CD4-positive, alpha-beta T cell (primary cell): ENCODE measurements at regions not wholly inside any gene's neighbourhood (a gene's known extent, or its start where the extent isn't known, plus 50 kb on each side); places are given as distances from the start of the nearest gene placed in this dataset.

Experiments
- ATAC-seq: fragments of 200-7000 bp; cut with Tn5 transposase; one replicate; pipeline ENCODE4 v1.10.0; 2022; ENCODE audit warnings: mild to moderate bottlenecking; ENCODE audit not compliant: poor library complexity
- CTCF ChIA-PET: fragments of 350-600 bp; sonication (Branson Sonifier 250); formaldehyde crosslinking; loops from one replicate; lab custom pipeline; 2021; ENCODE audit warnings: antibody characterized with exemption, inconsistent platforms; lab: Charles Lee
- POLR2A ChIA-PET: fragments of 350-600 bp; sonication (Branson Sonifier 250); formaldehyde crosslinking; loops from one replicate; lab custom pipeline; 2021; ENCODE audit warnings: antibody characterized with exemption, inconsistent platforms; lab: Charles Lee
- DNase-seq, 14 experiments: peaks; one replicate each; pipeline ENCODE4 v3.0.0-alpha.2; 2013 to 2020; ENCODE audit warnings: mixed read lengths in 2 of 14
- H3K27ac ChIP-seq, 2 donors: one replicate each; pipeline versions ENCODE4 v1.5.1 to v1.7.0; 2013; ENCODE audit warnings: low read length in 2 of 2, low read depth in 1 of 2, mild to moderate bottlenecking in 1 of 2
- H3K27me3 ChIP-seq, 2 experiments: 1 replicate in 1 of 2; 2 replicates in 1 of 2; pipeline versions ENCODE4 v1.6.1 to v1.7.0; 2013; ENCODE audit warnings: low read length in 2 of 2, control low read depth in 1 of 2, mild to moderate bottlenecking in 1 of 2, moderate library complexity in 1 of 2; ENCODE audit not compliant: insufficient read depth in 2 of 2, control insufficient read depth in 1 of 2
- H3K36me3 ChIP-seq: one replicate; pipeline ENCODE4 v1.6.1; 2013; ENCODE audit warnings: low read length, control low read depth; ENCODE audit not compliant: insufficient read depth
- H3K4me1 ChIP-seq: one replicate; pipeline ENCODE4 v1.6.1; 2013; ENCODE audit warnings: low read length, control low read depth; ENCODE audit not compliant: insufficient read depth
- H3K4me3 ChIP-seq: one replicate; pipeline ENCODE4 v1.5.1; 2013; ENCODE audit warnings: mild to moderate bottlenecking, low read length, moderate library complexity
- H3K9me3 ChIP-seq, 2 experiments: 1 replicate in 1 of 2; 2 replicates in 1 of 2; pipeline versions ENCODE4 v1.6.1 to v1.7.0; 2013; ENCODE audit warnings: low read length in 2 of 2, mild to moderate bottlenecking in 2 of 2, control low read depth in 1 of 2, moderate library complexity in 1 of 2; ENCODE audit not compliant: control insufficient read depth in 1 of 2, insufficient read depth in 1 of 2
- H3K27ac Mint-ChIP-seq: one replicate; pipeline ENCODE4 v1.8.0; 2020; ENCODE audit warnings: mixed read lengths
- H3K27me3 Mint-ChIP-seq: one replicate; pipeline ENCODE4 v1.8.0; 2021; ENCODE audit warnings: mixed read lengths
- H3K36me3 Mint-ChIP-seq: one replicate; pipeline ENCODE4 v1.8.0; 2021; ENCODE audit warnings: low read depth, mixed read lengths
- H3K4me1 Mint-ChIP-seq: one replicate; pipeline ENCODE4 v1.8.0; 2021; ENCODE audit warnings: low read depth, mixed read lengths
- H3K4me3 Mint-ChIP-seq: one replicate; pipeline ENCODE4 v1.8.0; 2020; ENCODE audit warnings: mild to moderate bottlenecking, mixed read lengths
- H3K9me3 Mint-ChIP-seq: one replicate; pipeline ENCODE4 v1.8.0; 2020; ENCODE audit warnings: mixed read lengths
- intact Hi-C, 2 experiments: fragments of 100-400 bp; cut with DNase I in 1 of 2; cut with micrococcal nuclease in 1 of 2; formaldehyde crosslinking; loops; one replicate each; pipeline versions ENCODE4 v1.15.1 to v1.9.0; 2023 to 2025; cut with DNase I, micrococcal nuclease
- TF ChIP-seq, protein P1 (sequence below): fragments of 200-600 bp; IDR thresholded peaks from one replicate; pipeline ENCODE4 v1.8.0; 2022; ENCODE audit warnings: antibody characterized with exemption, mild to moderate bottlenecking

DNA sequence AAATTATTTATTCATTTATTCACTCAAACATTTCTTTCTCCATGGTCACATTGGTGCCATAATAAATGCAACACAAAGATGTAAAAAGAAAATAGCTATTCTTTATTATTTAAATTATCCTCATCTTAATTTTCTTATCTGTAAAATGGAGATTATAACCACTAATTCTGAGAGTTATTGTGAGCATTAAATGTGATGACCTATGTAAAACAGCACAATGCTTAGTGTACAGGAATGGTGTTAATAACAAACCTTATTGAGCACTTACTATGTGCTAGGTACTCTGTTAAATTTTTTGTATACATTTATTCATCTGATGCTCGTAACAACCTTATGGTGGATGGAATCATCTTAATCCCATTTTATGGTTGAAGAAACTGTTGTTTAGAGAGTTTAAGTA lies 84.6 kb downstream of the NTMT2 start:
- Histone ChIP-seq H3K27me3 (peaks cover 0 to 7% of the 10 kb centered on the region in 2 experiments), H3K4me1 (no peaks in the 10 kb centered on the region), H3K36me3 (no peaks in the 10 kb centered on the region), H3K9me3 (no peaks in the 10 kb centered on the region), H3K4me3 (no peak overlapping the region), H3K27ac (no peak overlapping the region)
- CTCF ChIA-PET: no interaction called here
- ATAC-seq (no peak), DNase-seq (no peak)
- intact Hi-C loops: no loop called here
- POLR2A ChIA-PET: no interaction called here
- Mint-ChIP-seq H3K4me1 (no peaks in the 10 kb centered on the region), H3K27ac (no peak overlapping the region), H3K9me3 (no peaks in the 10 kb centered on the region), H3K27me3 (peaks cover 17% of the 10 kb centered on the region), H3K36me3 (no peaks in the 10 kb centered on the region), H3K4me3 (no peak overlapping the region)
- TF ChIP-seq, protein P1, sequence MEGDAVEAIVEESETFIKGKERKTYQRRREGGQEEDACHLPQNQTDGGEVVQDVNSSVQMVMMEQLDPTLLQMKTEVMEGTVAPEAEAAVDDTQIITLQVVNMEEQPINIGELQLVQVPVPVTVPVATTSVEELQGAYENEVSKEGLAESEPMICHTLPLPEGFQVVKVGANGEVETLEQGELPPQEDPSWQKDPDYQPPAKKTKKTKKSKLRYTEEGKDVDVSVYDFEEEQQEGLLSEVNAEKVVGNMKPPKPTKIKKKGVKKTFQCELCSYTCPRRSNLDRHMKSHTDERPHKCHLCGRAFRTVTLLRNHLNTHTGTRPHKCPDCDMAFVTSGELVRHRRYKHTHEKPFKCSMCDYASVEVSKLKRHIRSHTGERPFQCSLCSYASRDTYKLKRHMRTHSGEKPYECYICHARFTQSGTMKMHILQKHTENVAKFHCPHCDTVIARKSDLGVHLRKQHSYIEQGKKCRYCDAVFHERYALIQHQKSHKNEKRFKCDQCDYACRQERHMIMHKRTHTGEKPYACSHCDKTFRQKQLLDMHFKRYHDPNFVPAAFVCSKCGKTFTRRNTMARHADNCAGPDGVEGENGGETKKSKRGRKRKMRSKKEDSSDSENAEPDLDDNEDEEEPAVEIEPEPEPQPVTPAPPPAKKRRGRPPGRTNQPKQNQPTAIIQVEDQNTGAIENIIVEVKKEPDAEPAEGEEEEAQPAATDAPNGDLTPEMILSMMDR: no peak

DNA sequence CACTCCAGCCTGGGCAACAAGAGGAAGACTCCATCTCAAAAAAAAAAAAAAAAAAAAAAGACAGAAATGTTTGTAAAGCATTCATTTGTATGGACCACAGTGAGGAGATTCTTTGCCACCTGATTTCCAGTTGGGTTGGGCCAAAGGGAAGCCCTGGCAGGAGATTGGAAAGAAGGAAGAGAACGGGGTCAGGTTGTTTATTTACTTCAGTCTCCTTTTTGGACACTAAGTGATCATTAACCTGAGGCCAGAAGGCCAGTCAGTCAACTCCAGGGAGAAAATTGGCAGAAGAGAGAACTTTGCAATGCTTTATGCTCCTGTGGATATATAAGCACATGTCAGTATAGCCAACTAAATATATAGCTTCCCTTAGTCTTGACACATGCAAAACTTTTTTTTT lies 85.9 kb downstream of the NTMT2 start:
- no peak overlapping the region for H3K27ac Mint-ChIP-seq
- no peak overlapping the region for H3K4me3 Mint-ChIP-seq
- no peaks in the 10 kb centered on the region for H3K9me3 Mint-ChIP-seq
- intact Hi-C loops: no loop called here
- H3K27me3 Mint-ChIP-seq: peaks cover 17% of the 10 kb centered on the region
- TF ChIP-seq, protein P1: no peak
- no peaks in the 10 kb centered on the region for H3K4me1 ChIP-seq
- DNase-seq (no peak), ATAC-seq (no peak)
- no peaks in the 10 kb centered on the region for H3K9me3 ChIP-seq
- H3K4me1 Mint-ChIP-seq: no peaks in the 10 kb centered on the region
- ChIA-PET POLR2A (no interaction called here), CTCF (no interaction called here)
- H3K36me3 Mint-ChIP-seq: no peaks in the 10 kb centered on the region
- H3K27me3 ChIP-seq: peaks cover 0 to 7% of the 10 kb centered on the region in 2 experiments
- no peak overlapping the region for H3K27ac ChIP-seq
- H3K4me3 ChIP-seq: no peak overlapping the region
- H3K36me3 ChIP-seq: no peaks in the 10 kb centered on the region

DNA sequence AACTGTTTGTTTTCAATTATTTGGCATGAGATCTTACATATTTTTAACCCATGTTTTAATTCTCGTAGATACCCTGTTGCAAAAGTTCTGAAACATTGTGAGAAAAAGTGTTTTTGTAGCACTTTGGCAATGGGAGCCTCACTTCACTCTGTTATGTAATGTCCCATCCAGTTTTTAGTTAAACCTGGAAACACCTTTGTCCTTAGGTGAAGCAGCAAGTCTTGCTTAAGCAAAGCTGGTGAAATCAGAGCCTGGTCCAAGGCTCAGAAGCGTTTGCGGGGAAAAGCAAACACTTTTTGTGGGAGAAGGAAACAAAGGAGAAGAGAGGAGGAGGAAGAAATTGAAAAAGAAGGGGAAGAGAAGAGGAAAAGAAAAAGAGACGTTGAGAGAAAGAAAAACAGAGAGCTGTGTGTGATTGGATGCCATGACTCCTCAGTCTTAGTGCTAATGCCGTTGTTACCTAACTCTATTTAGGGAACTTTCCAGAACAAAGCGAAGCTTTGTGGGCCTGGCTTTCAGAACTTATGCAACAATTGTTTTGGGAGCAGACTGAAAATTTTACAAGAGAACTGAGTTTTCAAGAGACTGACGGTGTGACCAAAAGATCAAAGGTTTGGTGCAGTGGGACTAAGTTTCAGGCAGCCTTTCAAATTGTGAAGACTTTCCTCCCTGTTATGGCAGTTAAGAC lies 93.1 kb downstream of the NTMT2 start:
- ATAC-seq (no peak), DNase-seq (no peak)
- no peak overlapping the region for H3K4me3 ChIP-seq

More for the DNA sequence above, 93.1 kb downstream of the NTMT2 start:
- Mint-ChIP-seq H3K9me3 (no peaks in the 10 kb centered on the region), H3K36me3 (no peaks in the 10 kb centered on the region), H3K27ac (no peak overlapping the region), H3K27me3 (peaks cover 19% of the 10 kb centered on the region), H3K4me3 (no peak overlapping the region), H3K4me1 (no peaks in the 10 kb centered on the region)
- H3K27ac ChIP-seq: no peak overlapping the region
- no peaks in the 10 kb centered on the region for H3K36me3 ChIP-seq
- intact Hi-C loops: no loop called here
- ChIA-PET POLR2A (no interaction called here), CTCF (no interaction called here)
- H3K27me3 ChIP-seq: peaks cover 0 to 2% of the 10 kb centered on the region in 2 experiments
- no peaks in the 10 kb centered on the region for H3K4me1 ChIP-seq
- TF ChIP-seq, protein P1: no peak
- no peaks in the 10 kb centered on the region for H3K9me3 ChIP-seq
